Nephron progenitor cell (in vitro differentiated cells): ENCODE measurements at regions not wholly inside any gene's neighbourhood (a gene's known extent, or its start where the extent isn't known, plus 50 kb on each side); places are given as distances from the start of the nearest gene placed in this dataset.

Experiments
- DNase-seq: peaks from one replicate; pipeline ENCODE4 v3.0.0; 2021
- H3K27ac Mint-ChIP-seq: 2 replicates; pipeline ENCODE4 v1.8.0; 2021; ENCODE audit warnings: mild to moderate bottlenecking, moderate library complexity, mixed read lengths
- H3K27me3 Mint-ChIP-seq: 2 replicates; pipeline ENCODE4 v1.8.0; 2021; ENCODE audit warnings: mild to moderate bottlenecking, low read depth, mixed read lengths; ENCODE audit not compliant: poor library complexity
- H3K36me3 Mint-ChIP-seq: 2 replicates; pipeline ENCODE4 v1.8.0; 2021; ENCODE audit warnings: low read depth, mixed read lengths
- H3K4me1 Mint-ChIP-seq: 2 replicates; pipeline ENCODE4 v1.8.0; 2021; ENCODE audit warnings: mixed read lengths
- H3K4me3 Mint-ChIP-seq: 2 replicates; pipeline ENCODE4 v1.8.0; 2021; ENCODE audit warnings: mild to moderate bottlenecking, moderate library complexity, mixed read lengths
- H3K9me3 Mint-ChIP-seq: 2 replicates; pipeline ENCODE4 v1.8.0; 2021; ENCODE audit warnings: mild to moderate bottlenecking, moderate library complexity, mixed read lengths
- TF ChIP-seq, protein P1 (sequence below): fragments of 200-600 bp; sonication (generic); IDR thresholded peaks from 2 replicates; pipeline ENCODE4 v1.5.0; 2021; ENCODE audit warnings: antibody characterized with exemption

DNA sequence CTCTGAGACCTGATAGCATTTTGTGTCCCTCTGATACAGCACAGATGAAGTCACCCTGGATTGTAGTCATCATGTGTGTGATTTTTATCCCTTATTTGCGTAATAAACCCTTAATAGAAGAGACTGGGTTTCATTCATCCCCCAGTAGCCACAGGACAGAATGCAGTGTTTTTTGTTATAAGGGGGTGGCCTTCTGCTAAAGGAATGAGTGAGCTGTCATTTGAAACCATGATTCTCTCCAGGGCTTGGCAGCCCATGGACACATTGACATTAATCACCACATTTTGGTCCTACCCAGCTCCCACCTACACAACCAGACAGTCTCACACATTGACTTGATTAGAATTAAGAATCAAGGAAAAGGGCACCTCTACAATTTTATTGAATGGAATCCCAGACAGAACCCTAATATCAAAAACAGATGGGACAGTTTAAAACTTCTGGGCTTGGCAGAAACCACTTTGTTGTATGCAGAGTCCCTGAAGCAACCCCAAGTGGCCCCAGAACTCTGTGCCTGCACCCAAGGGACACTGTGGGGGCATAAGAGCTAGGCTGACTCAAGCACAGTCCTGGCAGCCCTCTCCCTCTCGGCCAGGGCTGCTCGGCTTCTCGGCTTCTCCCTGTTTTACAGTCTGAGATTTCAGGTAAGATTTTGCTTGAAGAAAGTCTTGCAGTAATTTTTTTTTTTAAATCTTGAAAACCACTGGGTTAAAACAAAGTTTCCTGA is 254.0 kb upstream of the SLC14A2 start:
- peaks cover 73% of the 10 kb centered on the region for H3K4me1 Mint-ChIP-seq
- no peaks in the 10 kb centered on the region for H3K9me3 Mint-ChIP-seq
- DNase-seq, result no peak
- H3K36me3 Mint-ChIP-seq, result no peaks in the 10 kb centered on the region
- peaks cover 10% of the 10 kb centered on the region for H3K27me3 Mint-ChIP-seq
- no peak overlapping the region for H3K4me3 Mint-ChIP-seq
- peak overlapping the region; percentile 13 for H3K27ac Mint-ChIP-seq
- TF ChIP-seq, protein P1, sequence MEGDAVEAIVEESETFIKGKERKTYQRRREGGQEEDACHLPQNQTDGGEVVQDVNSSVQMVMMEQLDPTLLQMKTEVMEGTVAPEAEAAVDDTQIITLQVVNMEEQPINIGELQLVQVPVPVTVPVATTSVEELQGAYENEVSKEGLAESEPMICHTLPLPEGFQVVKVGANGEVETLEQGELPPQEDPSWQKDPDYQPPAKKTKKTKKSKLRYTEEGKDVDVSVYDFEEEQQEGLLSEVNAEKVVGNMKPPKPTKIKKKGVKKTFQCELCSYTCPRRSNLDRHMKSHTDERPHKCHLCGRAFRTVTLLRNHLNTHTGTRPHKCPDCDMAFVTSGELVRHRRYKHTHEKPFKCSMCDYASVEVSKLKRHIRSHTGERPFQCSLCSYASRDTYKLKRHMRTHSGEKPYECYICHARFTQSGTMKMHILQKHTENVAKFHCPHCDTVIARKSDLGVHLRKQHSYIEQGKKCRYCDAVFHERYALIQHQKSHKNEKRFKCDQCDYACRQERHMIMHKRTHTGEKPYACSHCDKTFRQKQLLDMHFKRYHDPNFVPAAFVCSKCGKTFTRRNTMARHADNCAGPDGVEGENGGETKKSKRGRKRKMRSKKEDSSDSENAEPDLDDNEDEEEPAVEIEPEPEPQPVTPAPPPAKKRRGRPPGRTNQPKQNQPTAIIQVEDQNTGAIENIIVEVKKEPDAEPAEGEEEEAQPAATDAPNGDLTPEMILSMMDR, result no peak

- Mint-ChIP-seq H3K4me3 (no peak overlapping the region), H3K27me3 (peaks cover 11% of the 10 kb centered on the region), H3K4me1 (peaks cover 75% of the 10 kb centered on the region), H3K27ac (no peak overlapping the region), H3K36me3 (no peaks in the 10 kb centered on the region), H3K9me3 (no peaks in the 10 kb centered on the region)
- TF ChIP-seq, protein P1, result no peak
- DNase-seq, result no peak
These were observed 252.1 kb upstream of the SLC14A2 start for GRCh38 chr18:45363196-45363595.

DNA sequence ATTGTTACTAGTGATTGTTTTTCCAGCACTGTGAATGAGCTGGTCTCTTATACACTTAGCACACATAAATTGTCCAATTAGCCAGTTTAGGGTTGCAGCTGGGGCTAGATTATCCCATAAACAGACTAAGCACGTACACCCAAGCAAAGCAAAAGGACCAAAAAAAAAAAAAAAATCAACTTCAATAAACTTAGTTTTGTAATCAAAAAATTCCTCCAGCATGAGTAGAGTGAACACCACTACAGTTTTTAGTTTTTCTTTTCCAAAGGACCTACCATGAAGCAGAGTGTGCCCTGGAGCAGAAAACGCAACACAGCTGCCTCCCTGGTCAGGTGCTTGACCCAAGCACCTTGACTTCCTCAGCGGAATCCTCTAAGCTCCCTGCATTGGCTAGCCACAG is 249.4 kb upstream of the SLC14A2 start:
- Mint-ChIP-seq H3K27me3 (peaks cover 11% of the 10 kb centered on the region), H3K9me3 (no peaks in the 10 kb centered on the region), H3K36me3 (no peaks in the 10 kb centered on the region), H3K27ac (no peak overlapping the region), H3K4me1 (peaks cover 66% of the 10 kb centered on the region), H3K4me3 (no peak overlapping the region)
- TF ChIP-seq, protein P1, result no peak
- no peak for DNase-seq

DNA sequence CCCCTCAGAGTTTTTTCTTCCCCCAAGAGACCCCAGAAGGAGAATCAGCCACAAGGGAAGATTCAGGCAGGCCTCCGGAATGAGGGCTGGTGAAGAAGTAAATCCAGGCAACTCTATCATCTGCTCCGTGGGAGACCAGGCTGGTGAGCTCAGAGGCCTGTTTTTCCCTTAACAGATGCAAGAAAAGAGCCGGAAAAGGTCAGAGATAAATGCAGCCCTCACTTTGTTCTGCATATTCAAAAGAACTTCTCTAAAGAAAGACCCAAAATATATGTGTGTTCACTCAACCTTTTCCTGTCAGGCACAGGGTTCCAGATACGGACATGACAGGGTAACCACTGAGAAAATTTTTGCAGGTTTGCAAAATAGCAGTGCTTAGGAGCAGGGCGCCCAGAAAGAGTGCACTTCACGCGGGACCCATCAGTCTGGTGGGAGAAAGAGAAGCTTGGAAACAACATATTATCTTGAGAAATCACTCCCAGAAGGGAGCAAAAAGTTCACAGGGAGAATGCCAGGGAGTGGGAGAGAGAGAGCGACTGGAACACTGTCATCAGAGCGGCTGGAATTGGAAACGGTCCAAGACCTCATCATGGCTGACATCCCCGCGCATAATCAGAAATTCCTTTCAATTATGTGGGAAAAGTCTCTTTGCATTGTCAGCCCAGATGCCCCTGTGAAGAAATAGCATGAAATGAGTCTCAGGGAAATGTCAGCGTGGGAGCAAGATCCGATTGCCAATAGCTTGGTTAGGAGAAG is 244.8 kb upstream of the SLC14A2 start:
- peak overlapping the region; percentile 97 for H3K27ac Mint-ChIP-seq
- no peaks in the 10 kb centered on the region for H3K36me3 Mint-ChIP-seq
- TF ChIP-seq, protein P1, result no peak
- DNase-seq, result no peak
- no peak overlapping the region for H3K4me3 Mint-ChIP-seq
- H3K4me1 Mint-ChIP-seq, result peaks cover 54% of the 10 kb centered on the region
- peaks cover 5% of the 10 kb centered on the region for H3K27me3 Mint-ChIP-seq
- no peaks in the 10 kb centered on the region for H3K9me3 Mint-ChIP-seq

GRCh38 chr18:45373286-45373880 is 241.9 kb upstream of the SLC14A2 start:
- DNase-seq, result no peak
- H3K27me3 Mint-ChIP-seq, result peaks cover 10% of the 10 kb centered on the region
- H3K9me3 Mint-ChIP-seq, result no peaks in the 10 kb centered on the region
- H3K4me3 Mint-ChIP-seq, result no peak overlapping the region
- no peaks in the 10 kb centered on the region for H3K36me3 Mint-ChIP-seq
- TF ChIP-seq, protein P1, result no peak
- H3K4me1 Mint-ChIP-seq, result peaks cover 30% of the 10 kb centered on the region
- H3K27ac Mint-ChIP-seq, result no peak overlapping the region
